HG03135 (cell line): ENCODE measurements at regions not wholly inside any gene's neighbourhood (a gene's known extent, or its start where the extent isn't known, plus 50 kb on each side); places are given as distances from the start of the nearest gene placed in this dataset.

Experiments used
- ATAC-seq: cut with Tn5 transposase; IDR thresholded peaks from one replicate; pipeline ENCODE4 v1.9.1; 2021; ENCODE audit warnings: mild to moderate bottlenecking, moderate library complexity; ENCODE audit not compliant: unreplicated experiment

DNA sequence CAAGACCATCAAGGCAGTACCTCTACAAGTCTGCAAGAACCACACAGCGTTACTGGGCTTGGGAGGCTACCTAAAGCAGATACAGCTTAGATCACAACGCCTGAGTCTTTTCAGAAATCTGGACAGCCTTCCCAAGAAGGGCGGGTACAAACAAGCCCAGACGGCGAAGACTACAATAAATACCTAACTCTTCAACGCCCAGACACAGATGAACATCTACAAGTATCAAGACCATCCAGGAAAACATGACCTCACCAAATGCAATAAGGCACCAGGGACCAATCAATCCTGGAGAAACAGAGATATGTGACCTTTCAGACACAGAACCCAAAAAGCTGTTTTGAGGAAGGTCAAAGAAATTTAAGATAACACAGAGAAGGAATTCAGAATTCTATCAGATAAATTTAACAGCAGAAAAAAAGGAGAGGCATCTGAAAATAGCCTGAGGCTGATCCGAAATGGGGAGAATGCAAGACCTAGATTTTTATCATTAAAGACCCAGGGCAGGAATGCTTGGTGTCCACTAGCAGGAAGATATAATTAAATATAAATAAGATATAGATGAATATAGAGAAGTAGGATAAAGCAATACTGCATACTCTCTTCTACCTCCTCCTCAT is 131.7 kb upstream of the COL21A1 start:
- ATAC-seq = no peak

DNA sequence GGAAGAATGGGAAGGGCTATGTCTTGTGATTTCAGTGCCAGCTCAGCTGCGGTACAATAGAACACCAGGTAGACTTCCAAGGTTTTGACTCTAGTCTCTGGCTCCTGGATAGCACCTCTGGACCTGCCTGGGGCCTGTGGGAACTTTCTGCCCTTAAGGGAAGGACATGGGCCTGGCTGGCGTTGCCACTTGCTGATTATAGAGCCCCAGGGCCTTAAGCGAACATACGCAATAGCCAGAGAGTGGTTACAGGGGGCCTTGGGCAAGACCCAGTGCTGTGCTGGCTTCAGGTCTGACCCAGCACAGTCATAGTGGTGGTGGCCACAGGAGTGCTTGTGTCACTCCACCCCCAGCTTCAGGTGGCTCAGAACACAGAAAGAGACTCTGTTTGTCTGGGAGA is 131.1 kb upstream of the COL21A1 start:
- ATAC-seq = no peak

DNA sequence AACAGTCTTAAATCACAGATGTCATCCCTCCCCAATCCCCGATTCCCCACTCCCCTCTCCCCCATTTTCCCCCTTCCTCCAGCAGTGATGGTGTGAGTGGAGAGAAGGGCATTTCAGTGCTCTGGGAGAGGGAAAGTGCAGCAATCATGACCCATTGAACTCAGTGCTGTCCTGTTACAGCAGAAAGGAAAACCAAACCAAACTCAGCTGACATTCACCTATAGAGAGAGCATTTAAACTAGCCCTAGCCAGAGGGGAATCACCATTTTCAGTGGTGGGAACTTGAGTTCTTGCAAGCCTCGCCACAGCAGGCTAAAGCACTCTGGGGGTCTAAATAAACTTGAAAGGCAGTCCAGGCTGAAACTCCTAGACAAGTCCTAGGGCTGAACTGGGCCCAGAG is 129.9 kb upstream of the COL21A1 start:
- no peak for ATAC-seq

DNA sequence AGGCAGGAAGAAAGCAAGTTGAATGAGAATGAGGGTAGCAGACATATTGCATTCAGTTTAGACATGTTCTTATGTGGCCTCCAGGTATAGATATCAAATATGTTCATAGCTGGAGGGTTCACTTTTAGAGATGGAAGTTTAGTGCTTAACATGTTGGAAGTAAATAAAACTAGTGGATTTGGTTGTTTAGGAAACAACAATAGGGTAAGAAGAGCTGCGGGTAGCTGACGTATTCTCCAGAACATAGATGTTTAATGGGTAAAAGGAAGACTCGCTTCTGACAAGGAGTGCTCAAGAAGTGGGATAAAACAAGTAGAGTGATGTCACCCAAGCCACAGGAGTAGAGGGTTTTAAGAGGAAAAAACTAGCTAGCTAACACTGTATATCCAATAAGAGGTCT is 128.4 kb upstream of the COL21A1 start:
- ATAC-seq = no peak

DNA sequence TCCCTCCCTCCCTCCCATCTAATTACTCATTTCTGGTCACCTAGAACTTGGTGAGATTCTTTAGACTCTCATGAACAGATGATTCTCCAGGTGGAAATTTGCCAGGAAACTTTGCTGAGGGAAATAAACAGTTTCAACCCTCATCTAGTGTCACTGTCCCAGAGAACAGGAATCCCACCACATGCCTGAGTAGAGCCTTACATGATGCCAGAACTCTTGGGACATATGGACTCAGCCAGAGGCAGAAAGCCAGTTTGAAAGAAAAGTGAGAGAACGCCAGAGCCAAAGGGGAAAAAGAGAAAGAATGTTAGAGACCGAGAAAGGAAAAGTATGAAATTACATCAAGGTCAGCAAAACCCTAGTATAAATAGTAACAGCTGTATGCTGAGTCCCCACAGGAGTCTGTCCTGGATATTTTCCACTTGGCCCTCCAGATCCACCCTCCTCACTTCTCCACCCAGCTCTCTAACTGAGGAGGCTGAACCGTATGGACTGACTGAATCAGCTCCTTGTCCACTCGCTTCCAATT is 127.5 kb upstream of the COL21A1 start:
- ATAC-seq = no peak

DNA sequence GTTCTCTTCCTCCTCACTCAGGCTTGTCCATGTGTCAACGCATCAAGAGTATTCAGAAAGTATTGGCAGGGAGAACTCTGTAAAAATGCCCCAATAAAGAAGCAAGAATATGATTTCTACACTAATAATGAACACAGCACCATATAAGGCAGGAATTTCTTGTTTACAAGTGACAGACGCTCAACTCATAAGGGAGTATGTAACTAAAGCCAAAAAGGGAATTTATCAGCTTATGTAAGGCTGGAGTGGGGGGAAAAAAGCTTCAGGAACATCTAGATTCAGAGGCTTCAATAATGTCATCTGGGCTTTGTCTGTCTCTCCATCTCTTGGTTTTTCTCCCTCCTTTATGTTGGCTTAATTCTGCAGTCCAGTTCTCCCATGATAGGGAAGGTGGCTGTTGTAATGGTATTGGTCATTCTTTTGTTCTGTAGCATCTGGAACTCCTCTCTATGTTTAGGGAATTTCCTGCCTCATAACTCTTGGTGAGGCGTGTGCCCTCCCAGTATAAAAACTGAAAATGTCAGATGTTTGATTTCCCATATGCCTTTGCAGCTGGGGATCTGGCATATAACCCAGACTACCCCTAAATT is 125.1 kb upstream of the COL21A1 start:
- no peak for ATAC-seq

DNA sequence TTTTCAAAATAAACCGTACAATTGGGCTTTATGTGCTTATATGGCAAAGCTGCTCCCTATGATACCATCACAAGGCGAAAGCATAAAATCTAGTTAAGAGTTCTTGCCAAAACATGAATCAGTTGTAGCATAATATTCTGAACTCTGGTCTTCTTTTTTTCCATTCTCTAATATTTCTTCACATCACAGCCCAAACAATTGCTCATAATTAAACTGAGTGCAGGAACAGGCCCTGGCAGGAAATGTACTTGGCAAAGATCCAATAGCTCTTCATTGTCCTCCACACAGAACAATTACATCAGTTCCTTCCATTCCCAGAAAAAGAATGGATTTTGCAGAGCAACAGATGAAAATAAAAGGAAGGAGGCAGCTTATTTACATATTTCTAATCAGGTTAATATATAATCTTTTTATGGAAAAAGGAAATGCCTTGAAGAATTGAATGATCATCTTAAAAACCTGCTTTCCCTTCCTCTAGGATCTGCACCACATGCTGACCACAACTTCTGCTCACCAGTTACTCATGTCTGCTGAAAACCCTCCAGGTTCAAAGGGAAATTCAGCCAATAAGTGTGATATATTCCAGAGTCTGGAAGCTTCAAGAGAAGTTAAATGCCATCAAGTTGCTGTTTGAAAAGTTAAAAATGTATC is 123.3 kb upstream of the COL21A1 start:
- peak; percentile 77 for ATAC-seq

DNA sequence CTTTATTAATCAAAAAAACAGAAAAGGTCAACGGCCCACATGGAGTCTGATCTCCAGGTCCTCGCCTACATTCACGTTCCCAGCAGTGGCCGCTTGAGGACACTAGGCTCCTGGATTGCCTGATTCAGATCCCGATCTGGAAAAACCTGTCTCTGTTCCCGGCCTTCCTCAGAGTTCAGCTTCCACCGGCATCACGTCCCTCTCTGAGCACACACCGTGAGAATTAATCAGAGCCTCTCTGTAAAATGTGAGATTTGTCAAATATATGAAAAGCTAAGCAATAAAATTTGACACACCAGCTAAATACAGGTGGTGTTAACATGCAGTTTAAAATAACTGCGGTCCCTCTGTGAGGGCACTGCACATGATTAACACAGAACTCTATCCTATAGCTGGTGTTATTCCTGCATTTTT is 122.8 kb upstream of the COL21A1 start:
- no peak for ATAC-seq

DNA sequence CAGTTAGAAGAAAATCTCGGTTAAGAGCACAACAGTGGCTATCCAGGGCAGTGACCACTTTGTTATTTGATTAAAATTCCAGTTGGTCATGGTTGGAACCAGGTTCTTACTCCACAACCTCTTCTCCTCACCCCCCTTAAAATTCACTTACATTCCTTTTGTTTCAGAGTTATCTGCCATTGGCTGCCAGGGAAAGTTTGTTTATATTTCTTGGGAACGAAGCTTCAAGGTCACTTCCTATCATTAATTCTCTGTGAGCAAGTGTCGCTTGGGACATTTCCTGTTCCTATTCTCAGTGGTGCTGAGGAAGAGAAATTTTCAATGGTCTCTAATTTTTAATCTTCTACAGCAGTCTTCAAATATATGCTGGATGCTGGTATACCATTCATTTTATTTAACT is 121.1 kb upstream of the COL21A1 start:
- ATAC-seq = no peak

DNA sequence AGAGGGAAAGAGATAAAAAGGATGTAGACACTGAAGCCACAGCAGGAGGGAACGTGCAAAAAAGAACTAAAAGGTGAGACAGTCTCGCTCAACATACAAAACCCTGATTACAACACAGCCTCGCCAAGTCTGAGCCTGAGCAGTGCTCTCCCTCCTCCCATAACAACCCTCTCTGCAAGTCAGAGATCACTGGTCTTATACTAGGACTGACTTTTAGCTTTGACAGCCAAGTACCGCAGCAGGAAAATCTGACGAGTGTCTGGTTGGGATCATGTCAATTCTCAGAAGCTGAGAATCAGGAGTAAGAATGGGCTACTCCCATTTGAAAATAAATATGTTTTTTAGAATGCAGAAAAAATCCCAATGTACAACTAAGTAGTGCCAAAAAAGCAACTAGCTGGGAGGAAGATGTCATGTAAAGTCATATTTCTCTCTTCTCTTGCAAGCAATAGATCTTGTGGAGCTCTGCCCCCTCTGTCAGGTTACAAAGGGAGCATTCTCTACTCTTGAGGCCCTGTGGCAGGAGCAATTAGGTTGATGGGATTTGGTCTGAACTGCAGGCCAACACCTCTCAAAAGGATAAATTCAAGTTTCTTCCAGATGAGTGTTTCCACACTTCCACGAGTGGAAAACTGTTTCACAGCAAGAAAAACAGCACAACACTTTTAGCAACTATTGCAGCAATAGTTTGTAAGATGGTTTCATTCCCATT is 118.9 kb upstream of the COL21A1 start:
- no peak for ATAC-seq

DNA sequence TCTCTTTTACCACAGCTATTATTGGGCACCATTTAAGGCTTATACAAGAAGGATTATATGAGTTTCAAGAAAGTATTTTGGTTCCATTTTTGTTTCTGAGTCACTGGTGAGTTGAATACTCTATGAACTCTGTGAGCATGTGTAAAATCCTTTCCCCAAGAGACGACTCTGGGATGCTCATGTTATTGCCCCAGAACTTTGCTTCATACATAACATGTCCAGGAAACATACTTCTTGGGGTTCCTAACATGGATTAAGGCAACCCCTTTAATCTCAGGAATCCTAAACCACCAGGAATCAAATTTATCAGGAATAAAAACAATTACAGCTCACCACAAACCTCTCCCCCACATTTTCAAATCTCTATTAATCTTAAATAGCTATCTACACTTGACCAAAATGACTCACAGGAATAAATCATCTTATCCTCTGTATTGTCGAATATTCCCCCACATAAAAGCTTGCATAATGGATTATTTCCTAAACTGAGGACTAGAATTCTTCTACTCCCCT is 117.5 kb upstream of the COL21A1 start:
- ATAC-seq = no peak

DNA sequence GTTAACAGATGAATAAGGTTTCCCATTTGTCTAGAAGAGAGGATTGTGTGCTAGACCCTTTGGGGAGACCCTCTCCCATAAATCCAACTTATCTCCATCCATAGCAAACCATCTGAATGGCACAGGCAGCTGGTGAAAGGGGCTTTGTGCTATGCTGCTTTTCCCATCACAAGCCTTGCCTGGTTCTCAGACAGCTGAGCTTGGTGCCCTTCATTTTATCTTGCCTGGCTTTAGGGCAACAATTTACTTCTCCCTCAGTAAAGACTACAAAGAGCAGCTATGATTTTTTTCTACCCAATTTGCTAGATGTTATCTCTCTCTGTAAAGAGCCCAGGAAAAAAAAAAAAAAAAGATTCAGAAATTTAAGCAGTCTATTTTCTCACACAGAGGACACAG is 117.0 kb upstream of the COL21A1 start:
- ATAC-seq = no peak

DNA sequence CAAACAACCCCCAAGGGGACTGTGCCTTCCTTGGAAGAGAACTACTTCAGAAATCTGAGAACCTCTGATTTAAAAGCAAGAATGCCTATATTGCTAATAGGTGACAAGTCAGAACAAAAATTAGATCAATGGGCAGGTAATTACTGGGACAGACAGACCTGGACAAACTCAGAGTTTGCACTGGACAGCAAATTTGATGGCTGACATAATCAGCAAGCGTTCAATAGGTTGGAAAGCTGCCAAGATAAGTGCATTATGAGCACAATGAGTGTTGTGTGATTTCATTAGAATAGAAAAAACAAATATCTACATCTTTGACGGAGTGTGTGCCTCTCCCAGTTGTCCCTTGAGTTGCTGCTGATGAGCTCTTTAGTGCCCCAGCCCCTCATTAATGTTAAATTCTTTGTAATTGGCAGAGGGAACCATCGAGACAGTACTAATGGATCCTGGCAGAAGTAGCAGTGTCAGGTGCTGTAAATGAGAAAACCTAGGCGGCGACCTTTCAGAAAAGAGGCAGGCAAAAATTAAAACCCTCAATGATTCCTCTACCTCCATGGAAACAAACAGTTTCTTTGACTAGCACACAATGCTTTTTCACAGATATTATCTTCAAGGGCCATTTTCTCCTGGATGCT is 116.5 kb upstream of the COL21A1 start:
- ATAC-seq = no peak

DNA sequence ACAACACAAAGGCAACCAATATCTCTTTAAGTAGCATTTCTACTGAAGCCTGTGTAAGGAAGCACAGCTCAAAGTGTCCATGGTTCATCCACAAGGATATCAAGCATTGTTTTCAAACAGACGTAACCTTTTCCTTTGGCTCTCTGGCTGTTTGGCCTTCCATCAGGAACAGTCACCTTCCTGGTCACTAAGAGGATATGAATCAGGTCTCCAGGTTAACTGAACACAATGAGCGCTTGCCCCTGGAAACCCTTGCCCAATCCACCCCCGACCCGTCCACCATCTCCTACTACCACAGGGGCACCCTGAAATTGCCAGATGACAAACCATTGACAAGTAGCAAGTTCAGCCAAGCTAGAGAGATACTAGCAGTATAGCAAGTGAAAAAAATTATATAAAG is 114.4 kb upstream of the COL21A1 start:
- no peak for ATAC-seq

DNA sequence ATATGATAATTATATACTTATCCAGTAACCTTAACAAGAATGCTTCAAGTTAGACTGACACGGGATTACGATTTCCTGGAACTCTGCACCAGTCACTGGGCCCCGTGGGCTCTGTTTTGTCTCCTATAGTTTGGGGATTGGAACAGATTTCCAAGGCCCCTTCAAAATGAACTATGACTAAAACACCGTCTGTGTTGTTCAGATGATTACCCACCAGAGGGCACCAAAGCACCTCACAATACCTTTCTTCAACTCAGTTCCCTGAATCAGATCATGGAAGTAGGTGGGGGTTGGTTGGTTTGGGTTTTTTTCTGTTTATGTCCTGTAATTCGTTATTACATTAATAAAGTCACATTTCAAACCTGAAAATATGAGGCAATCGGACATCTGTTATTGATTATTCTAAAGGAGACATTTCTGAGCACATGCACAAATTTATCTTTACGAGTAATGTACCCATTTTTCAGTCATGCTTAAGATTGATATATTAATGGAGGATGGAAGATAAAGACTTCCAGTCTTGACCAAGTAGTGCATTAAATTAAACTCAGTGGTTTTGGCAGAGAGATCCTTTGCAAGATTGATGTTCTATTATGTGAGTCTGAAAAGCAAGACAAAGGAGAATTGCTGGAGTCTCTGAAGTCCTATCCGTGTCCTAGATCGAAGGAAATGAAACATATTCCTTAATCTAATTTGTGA is 112.0 kb upstream of the COL21A1 start:
- peak; percentile 80 for ATAC-seq

DNA sequence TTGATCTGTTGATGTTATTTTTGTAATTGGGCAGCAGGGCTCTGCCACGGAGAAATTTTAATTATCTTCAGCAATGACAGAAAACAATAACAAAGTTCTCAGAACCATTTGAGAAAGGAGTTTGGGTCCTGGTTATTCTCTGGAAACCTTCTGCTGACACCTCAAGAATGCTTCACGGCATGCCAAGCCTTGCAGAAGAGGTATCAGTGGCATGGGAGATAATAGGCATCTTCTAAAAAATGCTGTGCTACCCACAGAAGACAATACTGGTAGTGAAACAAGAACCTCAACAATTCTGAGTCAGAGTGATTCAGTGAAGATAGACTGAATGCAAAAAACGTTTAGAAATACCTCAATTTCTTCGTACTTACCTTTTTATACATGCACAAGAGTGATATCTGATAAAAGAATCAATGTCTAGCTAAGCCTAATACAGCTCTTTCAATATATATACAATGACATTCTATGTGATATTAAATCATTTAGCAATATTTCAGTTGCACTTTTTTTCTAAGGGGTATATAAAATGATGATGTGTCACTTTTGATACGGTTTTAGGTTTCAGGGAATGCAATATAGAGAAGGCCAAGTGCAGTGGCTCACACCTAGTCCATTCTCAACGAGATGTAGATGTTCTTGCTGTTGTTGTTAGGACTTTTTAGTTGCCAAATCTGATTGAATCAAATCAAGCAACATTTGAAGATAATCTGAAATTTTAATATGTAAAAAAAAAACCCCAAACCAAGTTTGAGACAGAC is 110.4 kb upstream of the COL21A1 start:
- ATAC-seq = no peak

DNA sequence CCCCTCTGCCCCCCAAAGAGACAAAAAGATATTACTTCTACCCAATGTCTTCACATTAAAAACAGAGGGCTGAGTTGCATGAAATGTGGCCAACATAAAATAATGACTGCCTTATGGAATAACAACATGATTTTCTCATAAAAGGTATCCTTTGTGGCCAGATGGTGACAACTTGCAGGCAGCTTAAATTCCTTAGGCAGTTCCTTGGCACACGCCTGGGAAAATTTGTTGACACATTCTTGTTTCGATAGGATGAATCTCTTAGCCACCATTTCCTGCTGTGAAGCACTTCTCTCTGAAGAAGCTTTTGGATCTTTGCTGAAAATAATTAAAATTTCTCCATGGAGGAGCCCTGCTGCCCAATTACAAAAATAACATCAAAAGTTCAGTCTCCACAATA is 109.0 kb upstream of the COL21A1 start:
- ATAC-seq = no peak

DNA sequence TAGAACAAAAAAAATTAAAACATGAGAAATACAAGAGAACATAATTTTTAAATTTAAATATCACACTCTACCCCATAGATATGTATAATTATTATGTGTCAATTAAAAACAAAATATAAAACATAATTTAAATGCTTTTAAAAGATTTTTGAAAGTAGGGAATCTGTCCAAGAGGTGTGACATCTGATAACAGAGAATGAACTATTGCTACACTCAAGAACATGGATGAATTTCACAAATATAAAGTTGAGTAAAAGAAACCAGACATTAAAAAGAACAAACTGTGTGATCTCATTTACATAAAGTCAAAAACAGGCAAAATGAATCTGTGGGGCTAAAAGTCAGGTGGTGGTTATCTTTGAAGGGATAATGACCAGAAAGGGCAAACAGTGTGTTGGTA is 106.5 kb upstream of the COL21A1 start:
- no peak for ATAC-seq

DNA sequence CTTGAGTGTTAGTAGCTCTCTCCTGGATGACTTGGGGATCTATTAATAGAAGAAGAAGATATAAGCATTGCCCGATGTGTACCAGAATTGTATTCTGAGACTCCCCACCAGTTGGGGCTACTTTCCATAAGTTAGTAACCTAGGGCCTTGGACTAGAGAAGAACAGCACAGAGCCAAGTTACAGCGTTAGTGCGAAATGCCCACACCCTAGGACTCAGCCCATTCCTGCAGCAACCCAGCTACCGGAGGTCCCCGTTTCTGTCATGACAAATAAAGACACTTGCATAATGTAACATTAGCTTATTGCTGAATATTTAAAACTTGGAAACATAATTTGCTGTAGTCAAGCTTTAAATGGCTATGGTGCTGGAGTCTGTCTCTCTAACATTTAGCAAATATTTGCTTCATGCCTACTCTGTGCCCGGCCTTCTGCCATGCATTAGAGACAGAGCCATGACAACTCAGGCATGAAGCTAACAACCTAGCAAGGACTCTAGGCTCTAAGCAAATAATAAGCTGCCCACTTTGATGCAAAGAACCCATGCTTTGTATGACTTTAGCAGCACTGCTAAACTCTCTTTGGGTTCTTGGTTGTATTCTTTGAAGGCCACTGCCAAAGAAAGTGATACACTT is 103.4 kb upstream of the COL21A1 start:
- ATAC-seq = no peak
